M059J (cell line): ENCODE measurements at regions not wholly inside any gene's neighbourhood (a gene's known extent, or its start where the extent isn't known, plus 50 kb on each side); places are given as distances from the start of the nearest gene placed in this dataset.
A peak's percentile ranks its signal among the peaks of the same experiment; 100 is the strongest.

ENCODE experiments used
- DNase-seq: peaks from one replicate; pipeline ENCODE4 v3.0.0-alpha.2; 2012; ENCODE audit warnings: low read depth

- DNase-seq, result no peak
Observed at GRCh38 chrX:134747006-134747405, 50.0 kb downstream of the PABIR2 start.

GRCh38 chrX:134746410-134746785, 50.6 kb downstream of the PABIR2 start:
- DNase-seq, result no peak

GRCh38 chrX:134745636-134746409, 51.2 kb downstream of the PABIR2 start:
- no peak for DNase-seq

GRCh38 chrX:134743091-134743490, 53.9 kb downstream of the PABIR2 start:
- DNase-seq, result no peak

- no peak for DNase-seq
Observed at GRCh38 chrX:134742573-134742972, 54.4 kb downstream of the PABIR2 start.

- DNase-seq, result no peak
Observed at GRCh38 chrX:134741746-134742145, 55.3 kb downstream of the PABIR2 start.

- no peak for DNase-seq
Observed at GRCh38 chrX:134738986-134739740, 57.8 kb downstream of the PABIR2 start.

GRCh38 chrX:134738445-134738844, 58.6 kb downstream of the PABIR2 start:
- no peak for DNase-seq

- DNase-seq, result no peak
Observed at GRCh38 chrX:134737721-134738369, 59.2 kb downstream of the PABIR2 start.

GRCh38 chrX:134737061-134737460, 59.9 kb downstream of the PABIR2 start:
- DNase-seq, result no peak

- no peak for DNase-seq
Observed at GRCh38 chrX:134736356-134736755, 60.6 kb downstream of the PABIR2 start.

- no peak for DNase-seq
Observed at GRCh38 chrX:134735015-134735414, 62.0 kb downstream of the PABIR2 start.

- peak; percentile 62 for DNase-seq
Observed at GRCh38 chrX:134734466-134734952, 62.5 kb downstream of the PABIR2 start.

GRCh38 chrX:134733591-134733990, 63.4 kb downstream of the PABIR2 start:
- DNase-seq, result no peak

- DNase-seq, result no peak
Observed at GRCh38 chrX:134732676-134733075, 64.3 kb downstream of the PABIR2 start.

GRCh38 chrX:134732152-134732551, 64.9 kb downstream of the PABIR2 start:
- DNase-seq, result no peak

- DNase-seq, result no peak
Observed at GRCh38 chrX:134727363-134727762, 69.1 kb upstream of the PLAC1 start.

GRCh38 chrX:134725103-134725690, 66.9 kb upstream of the PLAC1 start:
- peak; percentile 25 for DNase-seq

GRCh38 chrX:134721766-134722532, 63.7 kb upstream of the PLAC1 start:
- DNase-seq, result peak; percentile 32

GRCh38 chrX:134718966-134719317, 60.7 kb upstream of the PLAC1 start:
- DNase-seq, result peak; percentile 72
